HL-60 (cell line): ENCODE measurements at regions not wholly inside any gene's neighbourhood (a gene's known extent, or its start where the extent isn't known, plus 50 kb on each side); places are given as distances from the start of the nearest gene placed in this dataset.

Experiments
- CTCF ChIP-seq: IDR thresholded peaks from one replicate; pipeline ENCODE4 v1.5.1; 2011; ENCODE audit warnings: low read length, control low read depth, inconsistent platforms; ENCODE audit not compliant: insufficient read depth
- GABPA ChIP-seq: IDR thresholded peaks from 2 replicates; pipeline ENCODE4 v1.6.1; 2012; ENCODE audit warnings: low read depth
- POLR2AphosphoS5 ChIP-seq: IDR thresholded peaks from 2 replicates; pipeline ENCODE4 v1.6.1; 2012; ENCODE audit warnings: low read depth
- REST ChIP-seq: IDR thresholded peaks from 2 replicates; pipeline ENCODE4 v1.6.1; 2012; ENCODE audit warnings: low read depth; ENCODE audit not compliant: insufficient replicate concordance
- SPI1 ChIP-seq: IDR thresholded peaks from 2 replicates; pipeline ENCODE4 v1.6.1; 2012; ENCODE audit warnings: low read depth, mild to moderate bottlenecking, borderline replicate concordance

DNA sequence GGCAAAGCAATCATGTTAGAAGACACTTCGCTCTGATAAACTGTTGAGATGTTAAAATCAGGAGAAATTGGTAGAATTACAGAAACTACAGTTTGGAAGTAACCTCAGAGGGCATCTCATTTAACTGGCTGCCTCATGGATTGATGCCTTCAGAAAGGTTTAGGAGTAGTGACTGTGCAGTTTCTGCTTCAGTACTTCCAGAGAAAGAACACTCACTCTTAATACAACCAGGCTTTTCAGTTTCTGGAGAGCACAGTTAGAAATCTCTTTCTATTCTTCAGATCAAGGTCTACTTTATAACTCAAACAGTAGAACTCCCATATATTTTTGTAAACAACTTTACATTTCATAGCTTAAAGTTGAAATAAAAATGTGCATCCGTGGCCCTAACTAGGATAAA is 1358.9 kb upstream of the LRRTM3 start:
- no peak for TF ChIP-seq SPI1
- no peak for TF ChIP-seq REST
- TF ChIP-seq CTCF, result no peak
- TF ChIP-seq GABPA, result no peak
- no peak for TF ChIP-seq POLR2AphosphoS5
